ENCODE measurements at regions not wholly inside any gene's neighbourhood (a gene's known extent, or its start where the extent isn't known, plus 50 kb on each side); places are given as distances from the start of the nearest gene placed in this dataset.

DNA sequence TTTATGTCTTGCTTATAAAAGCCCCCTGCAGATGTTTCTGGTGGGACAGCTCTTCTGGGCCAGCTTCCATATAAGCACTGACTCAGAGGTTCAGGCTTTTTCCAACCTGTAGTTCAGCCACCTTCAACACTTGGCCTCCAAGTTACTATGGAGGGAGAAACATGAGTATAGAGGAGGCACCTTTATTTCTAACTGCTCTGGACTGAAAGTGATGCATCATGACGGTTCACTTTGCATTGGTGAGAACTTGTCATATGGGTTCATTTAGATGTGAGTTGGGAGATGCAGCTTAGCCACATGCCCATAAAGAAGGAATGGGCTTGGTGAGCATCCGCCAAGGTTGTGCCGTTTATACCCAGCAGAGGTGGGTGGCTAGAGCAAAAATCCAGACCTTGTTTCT lies 58.8 kb upstream of the CFAP161 start:
- Mint-ChIP-seq H3K9me3 (peaks cover 12% of the 10 kb centered on the region), H3K36me3 (ENCODE audit: low read depth) (no peaks in the 10 kb centered on the region), H3K4me1 (peaks cover 15% of the 10 kb centered on the region), H3K27me3 (peaks cover 3% of the 10 kb centered on the region), H3K27ac (peak overlapping the region; percentile 48), H3K4me3 (no peak overlapping the region)
- DNase-seq = no peak
- intact Hi-C loops (cut with micrococcal nuclease) = no loop called here

DNA sequence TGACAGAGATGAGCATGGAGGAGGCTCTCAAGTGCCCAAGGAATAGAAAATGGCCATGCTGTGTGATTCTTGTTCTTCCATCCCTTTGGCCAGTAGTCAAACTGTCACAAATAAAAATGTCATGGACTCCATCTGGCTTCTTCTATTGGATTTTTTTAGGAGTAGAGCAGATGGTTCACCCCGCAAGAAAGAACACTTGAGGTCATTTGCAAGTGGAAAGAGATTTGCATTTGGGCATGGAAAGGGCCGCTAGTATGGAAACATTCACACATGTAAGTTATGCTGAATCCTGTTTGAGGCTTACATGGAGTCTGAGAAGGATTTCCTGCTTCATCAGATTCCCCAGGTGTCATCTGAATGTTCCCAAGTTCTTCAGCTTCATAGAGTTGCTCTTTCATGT lies 53.1 kb upstream of the CFAP161 start:
- Mint-ChIP-seq H3K4me3 (no peak overlapping the region), H3K4me1 (peaks cover 7% of the 10 kb centered on the region), H3K9me3 (peaks cover 5% of the 10 kb centered on the region), H3K36me3 (ENCODE audit: low read depth) (no peaks in the 10 kb centered on the region), H3K27ac (no peak overlapping the region), H3K27me3 (peaks cover 2% of the 10 kb centered on the region)
- DNase-seq = no peak
- intact Hi-C loops (cut with micrococcal nuclease) = no loop called here

DNA sequence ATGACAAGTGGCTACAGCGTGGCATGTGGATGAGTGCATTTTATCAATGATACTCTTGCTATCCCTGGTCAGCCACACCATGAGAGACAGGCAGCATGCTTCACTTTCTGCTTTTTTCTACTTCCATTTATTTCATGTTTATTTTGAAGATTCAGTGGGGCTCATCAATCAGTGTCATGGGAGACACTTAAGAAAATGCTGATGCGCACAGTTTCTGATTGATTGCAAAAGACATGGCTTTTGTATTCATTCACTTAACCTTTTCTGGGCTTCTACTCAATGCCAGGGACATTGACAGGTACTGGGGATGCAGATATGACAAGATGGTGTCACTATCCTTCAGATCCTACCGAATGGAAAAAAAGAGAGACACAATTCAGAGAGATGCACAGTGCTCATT lies 50.9 kb upstream of the CFAP161 start:
- no peaks in the 10 kb centered on the region for H3K36me3 Mint-ChIP-seq (ENCODE audit: low read depth)
- intact Hi-C loops (cut with micrococcal nuclease) = no loop called here

More for the DNA sequence above, 50.9 kb upstream of the CFAP161 start:
- no peak overlapping the region for H3K27ac Mint-ChIP-seq
- peaks cover 7% of the 10 kb centered on the region for H3K27me3 Mint-ChIP-seq
- no peaks in the 10 kb centered on the region for H3K9me3 Mint-ChIP-seq
- H3K4me1 Mint-ChIP-seq = peaks cover 11% of the 10 kb centered on the region
- no peak overlapping the region for H3K4me3 Mint-ChIP-seq
- DNase-seq = no peak

Data from activated CD4-positive, alpha-beta T cell treated with anti-CD3 and anti-CD28 coated beads, Interleukin-2, amount 10 ng/mL, durations not matched to agents 24 days and 14 days (primary cell).